A549 (cell line): ENCODE measurements at regions not wholly inside any gene's neighbourhood (a gene's known extent, or its start where the extent isn't known, plus 50 kb on each side); places are given as distances from the start of the nearest gene placed in this dataset.

Source experiments
- CEBPB ChIP-seq, 2 experiments: fragments of >200 bp in 1 of 2; sonication (Bioruptor Twin) in 1 of 2; formaldehyde crosslinking in 1 of 2; IDR thresholded peaks; 2 replicates each; pipeline ENCODE4 v1.6.1; 2012 to 2016
- EP300 ChIP-seq, 2 experiments: fragments of >200 bp; sonication (Bioruptor Twin); formaldehyde crosslinking; IDR thresholded peaks; 2 replicates in 1 of 2; 3 replicates in 1 of 2; pipeline ENCODE4 v1.6.1; 2016 to 2017
- ESRRA ChIP-seq: fragments of 150-350 bp; IDR thresholded peaks from 2 replicates; pipeline ENCODE4 v1.6.1; 2014; ENCODE audit warnings: mild to moderate bottlenecking, low read length, borderline replicate concordance
- POLR2A ChIP-seq: IDR thresholded peaks from 2 replicates; pipeline ENCODE4 v1.6.1; 2012; ENCODE audit warnings: mild to moderate bottlenecking, low read length
- RAD21 ChIP-seq, 2 experiments: fragments of >200 bp in 1 of 2; sonication (Bioruptor Twin) in 1 of 2; formaldehyde crosslinking in 1 of 2; IDR thresholded peaks in 1 of 2; conservative IDR thresholded peaks in 1 of 2; 2 replicates in 1 of 2; 3 replicates in 1 of 2; pipeline ENCODE4 v1.6.1; 2012 to 2018; ENCODE audit warnings: inconsistent platforms in 1 of 2
- TF ChIP-seq, protein P1 (sequence below): fragments of >200 bp; sonication (Bioruptor Twin); formaldehyde crosslinking; IDR thresholded peaks from 3 replicates; pipeline ENCODE4 v1.5.1; 2016
- TF ChIP-seq, protein P2 (sequence below): IDR thresholded peaks from 2 replicates; pipeline ENCODE4 v1.6.1; 2012

DNA sequence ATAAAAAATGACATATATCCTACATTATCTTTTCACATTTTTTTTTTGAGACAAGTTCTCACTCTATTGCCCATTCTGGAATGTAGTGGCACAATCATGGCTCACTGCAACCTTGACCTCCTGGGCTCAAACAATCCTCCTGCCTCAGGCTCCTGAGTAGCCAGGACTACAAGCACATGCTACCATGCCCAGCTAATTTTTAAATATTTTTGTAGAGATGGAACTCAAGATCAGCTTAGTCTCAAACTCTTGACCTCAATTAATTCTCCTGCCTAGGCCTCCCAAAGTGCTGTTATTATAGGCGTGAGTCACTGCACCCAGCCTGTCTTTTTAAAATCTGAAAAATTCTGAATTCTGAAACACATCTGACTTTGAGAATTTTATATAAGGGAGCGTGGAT is 241.9 kb upstream of the DCN start:
- TF ChIP-seq POLR2A (no peak), ESRRA (no peak), CEBPB (IDR thresholded peaks at IDR 0.05) (no peak), RAD21 (conservative IDR thresholded peaks at IDR 0.05 in 1 of 2, IDR thresholded peaks at IDR 0.05 in 1 of 2) (no peak), EP300 (IDR thresholded peaks at IDR 0.05) (no peak)
- TF ChIP-seq, protein P1, sequence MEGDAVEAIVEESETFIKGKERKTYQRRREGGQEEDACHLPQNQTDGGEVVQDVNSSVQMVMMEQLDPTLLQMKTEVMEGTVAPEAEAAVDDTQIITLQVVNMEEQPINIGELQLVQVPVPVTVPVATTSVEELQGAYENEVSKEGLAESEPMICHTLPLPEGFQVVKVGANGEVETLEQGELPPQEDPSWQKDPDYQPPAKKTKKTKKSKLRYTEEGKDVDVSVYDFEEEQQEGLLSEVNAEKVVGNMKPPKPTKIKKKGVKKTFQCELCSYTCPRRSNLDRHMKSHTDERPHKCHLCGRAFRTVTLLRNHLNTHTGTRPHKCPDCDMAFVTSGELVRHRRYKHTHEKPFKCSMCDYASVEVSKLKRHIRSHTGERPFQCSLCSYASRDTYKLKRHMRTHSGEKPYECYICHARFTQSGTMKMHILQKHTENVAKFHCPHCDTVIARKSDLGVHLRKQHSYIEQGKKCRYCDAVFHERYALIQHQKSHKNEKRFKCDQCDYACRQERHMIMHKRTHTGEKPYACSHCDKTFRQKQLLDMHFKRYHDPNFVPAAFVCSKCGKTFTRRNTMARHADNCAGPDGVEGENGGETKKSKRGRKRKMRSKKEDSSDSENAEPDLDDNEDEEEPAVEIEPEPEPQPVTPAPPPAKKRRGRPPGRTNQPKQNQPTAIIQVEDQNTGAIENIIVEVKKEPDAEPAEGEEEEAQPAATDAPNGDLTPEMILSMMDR = no peak
- TF ChIP-seq, protein P2, sequence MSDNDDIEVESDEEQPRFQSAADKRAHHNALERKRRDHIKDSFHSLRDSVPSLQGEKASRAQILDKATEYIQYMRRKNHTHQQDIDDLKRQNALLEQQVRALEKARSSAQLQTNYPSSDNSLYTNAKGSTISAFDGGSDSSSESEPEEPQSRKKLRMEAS = no peak
